Gastroesophageal sphincter (tissue), 3 donors: ENCODE measurements at regions not wholly inside any gene's neighbourhood (a gene's known extent, or its start where the extent isn't known, plus 50 kb on each side); places are given as distances from the start of the nearest gene placed in this dataset.
"Not testable (repeated sequence)": the region's sequence is repeated elsewhere in the genome, so short reads cannot be mapped to it uniquely, and the experiment has no call there.

Source experiments
- POLR2A ChIP-seq, 2 donors: fragments of 450-650 bp; IDR thresholded peaks; one replicate each; pipeline ENCODE4 v1.6.1; 2017; ENCODE audit warnings: antibody characterized with exemption in 2 of 2, mild to moderate bottlenecking in 2 of 2, moderate library complexity in 1 of 2
- POLR2AphosphoS5 ChIP-seq: sonication (generic); formaldehyde crosslinking; IDR thresholded peaks from one replicate; pipeline ENCODE4 v1.6.1; 2017; ENCODE audit warnings: antibody characterized with exemption
- TF ChIP-seq, protein P1 (sequence below), 4 experiments: fragments of 200-600 bp in 2 of 4; fragments of 450-650 bp in 2 of 4; sonication (generic) in 1 of 4; IDR thresholded peaks; one replicate each; pipeline ENCODE4 v1.5.1; 2017 to 2019; ENCODE audit warnings: antibody characterized with exemption in 4 of 4, mild to moderate bottlenecking in 2 of 4, moderate library complexity in 2 of 4

DNA sequence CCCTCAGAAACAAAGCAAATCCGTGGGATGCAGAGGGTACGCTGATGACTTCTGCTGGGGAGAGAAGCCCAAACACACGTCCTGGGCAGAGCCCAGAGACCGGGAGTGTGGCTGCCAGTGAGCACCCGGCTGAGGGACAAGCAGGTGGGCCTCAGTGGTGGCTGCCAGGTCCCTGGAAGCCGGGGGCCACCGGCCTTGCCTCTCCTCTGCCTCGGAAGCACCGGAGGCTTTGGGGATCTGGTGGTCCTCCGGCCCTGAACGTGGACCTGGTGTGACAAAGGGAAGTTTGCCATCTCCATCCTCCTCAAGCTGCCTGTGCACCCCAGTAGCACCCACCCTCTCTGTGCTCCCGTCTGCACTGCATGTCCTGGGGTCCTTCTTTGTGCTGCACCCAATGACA, 94.3 kb downstream of the POTEC start:
- TF ChIP-seq, protein P1, sequence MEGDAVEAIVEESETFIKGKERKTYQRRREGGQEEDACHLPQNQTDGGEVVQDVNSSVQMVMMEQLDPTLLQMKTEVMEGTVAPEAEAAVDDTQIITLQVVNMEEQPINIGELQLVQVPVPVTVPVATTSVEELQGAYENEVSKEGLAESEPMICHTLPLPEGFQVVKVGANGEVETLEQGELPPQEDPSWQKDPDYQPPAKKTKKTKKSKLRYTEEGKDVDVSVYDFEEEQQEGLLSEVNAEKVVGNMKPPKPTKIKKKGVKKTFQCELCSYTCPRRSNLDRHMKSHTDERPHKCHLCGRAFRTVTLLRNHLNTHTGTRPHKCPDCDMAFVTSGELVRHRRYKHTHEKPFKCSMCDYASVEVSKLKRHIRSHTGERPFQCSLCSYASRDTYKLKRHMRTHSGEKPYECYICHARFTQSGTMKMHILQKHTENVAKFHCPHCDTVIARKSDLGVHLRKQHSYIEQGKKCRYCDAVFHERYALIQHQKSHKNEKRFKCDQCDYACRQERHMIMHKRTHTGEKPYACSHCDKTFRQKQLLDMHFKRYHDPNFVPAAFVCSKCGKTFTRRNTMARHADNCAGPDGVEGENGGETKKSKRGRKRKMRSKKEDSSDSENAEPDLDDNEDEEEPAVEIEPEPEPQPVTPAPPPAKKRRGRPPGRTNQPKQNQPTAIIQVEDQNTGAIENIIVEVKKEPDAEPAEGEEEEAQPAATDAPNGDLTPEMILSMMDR (IDR thresholded peaks at IDR 0.05) = not testable (repeated sequence)
- not testable (repeated sequence) for TF ChIP-seq POLR2A (IDR thresholded peaks at IDR 0.05); POLR2AphosphoS5
